Gastrocnemius medialis (tissue), 4 donors: ENCODE measurements at regions not wholly inside any gene's neighbourhood (a gene's known extent, or its start where the extent isn't known, plus 50 kb on each side); places are given as distances from the start of the nearest gene placed in this dataset.

ENCODE experiments used
- POLR2A ChIP-seq, 2 donors: fragments of 450-650 bp; IDR thresholded peaks; one replicate each; pipeline ENCODE4 v1.6.1; 2017; ENCODE audit warnings: antibody characterized with exemption in 2 of 2, mild to moderate bottlenecking in 2 of 2, moderate library complexity in 2 of 2
- TF ChIP-seq, protein P1 (sequence below), 5 experiments: fragments of 450-650 bp in 3 of 5; fragments of 200-600 bp in 2 of 5; sonication (generic) in 2 of 5; IDR thresholded peaks in 4 of 5; conservative IDR thresholded peaks in 1 of 5; 1 replicate in 4 of 5; 2 replicates in 1 of 5; pipeline ENCODE4 v1.5.1; 2016 to 2019; ENCODE audit warnings: antibody characterized with exemption in 5 of 5, mild to moderate bottlenecking in 3 of 5, moderate library complexity in 3 of 5

DNA sequence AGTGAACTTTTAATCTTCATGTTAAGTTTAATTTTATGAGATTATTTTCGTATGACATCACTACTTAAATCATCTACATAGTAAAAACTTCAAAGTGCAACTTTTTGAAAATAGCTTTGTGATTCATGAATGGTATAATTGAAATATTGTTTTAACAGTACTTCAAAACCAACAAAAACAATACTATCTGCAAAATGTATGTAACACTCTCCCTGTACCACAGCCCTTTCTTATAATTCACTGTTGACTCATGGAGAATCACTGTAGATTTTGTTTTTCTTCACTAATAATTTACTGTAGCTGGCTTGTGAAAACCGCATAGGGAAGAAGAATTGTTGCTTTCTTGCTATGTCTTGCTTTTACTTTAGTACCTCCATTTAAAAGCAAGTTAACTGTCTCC, 301.4 kb upstream of the ADAMTS5 start:
- TF ChIP-seq, protein P1, sequence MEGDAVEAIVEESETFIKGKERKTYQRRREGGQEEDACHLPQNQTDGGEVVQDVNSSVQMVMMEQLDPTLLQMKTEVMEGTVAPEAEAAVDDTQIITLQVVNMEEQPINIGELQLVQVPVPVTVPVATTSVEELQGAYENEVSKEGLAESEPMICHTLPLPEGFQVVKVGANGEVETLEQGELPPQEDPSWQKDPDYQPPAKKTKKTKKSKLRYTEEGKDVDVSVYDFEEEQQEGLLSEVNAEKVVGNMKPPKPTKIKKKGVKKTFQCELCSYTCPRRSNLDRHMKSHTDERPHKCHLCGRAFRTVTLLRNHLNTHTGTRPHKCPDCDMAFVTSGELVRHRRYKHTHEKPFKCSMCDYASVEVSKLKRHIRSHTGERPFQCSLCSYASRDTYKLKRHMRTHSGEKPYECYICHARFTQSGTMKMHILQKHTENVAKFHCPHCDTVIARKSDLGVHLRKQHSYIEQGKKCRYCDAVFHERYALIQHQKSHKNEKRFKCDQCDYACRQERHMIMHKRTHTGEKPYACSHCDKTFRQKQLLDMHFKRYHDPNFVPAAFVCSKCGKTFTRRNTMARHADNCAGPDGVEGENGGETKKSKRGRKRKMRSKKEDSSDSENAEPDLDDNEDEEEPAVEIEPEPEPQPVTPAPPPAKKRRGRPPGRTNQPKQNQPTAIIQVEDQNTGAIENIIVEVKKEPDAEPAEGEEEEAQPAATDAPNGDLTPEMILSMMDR (IDR thresholded peaks at IDR 0.05 in 4 of 5, conservative IDR thresholded peaks at IDR 0.05 in 1 of 5), result no peak
- no peak for TF ChIP-seq POLR2A (IDR thresholded peaks at IDR 0.05)
